ENCODE measurements at regions not wholly inside any gene's neighbourhood (a gene's known extent, or its start where the extent isn't known, plus 50 kb on each side); places are given as distances from the start of the nearest gene placed in this dataset.
"Not testable (repeated sequence)": the region's sequence is repeated elsewhere in the genome, so short reads cannot be mapped to it uniquely, and the experiment has no call there.

DNA sequence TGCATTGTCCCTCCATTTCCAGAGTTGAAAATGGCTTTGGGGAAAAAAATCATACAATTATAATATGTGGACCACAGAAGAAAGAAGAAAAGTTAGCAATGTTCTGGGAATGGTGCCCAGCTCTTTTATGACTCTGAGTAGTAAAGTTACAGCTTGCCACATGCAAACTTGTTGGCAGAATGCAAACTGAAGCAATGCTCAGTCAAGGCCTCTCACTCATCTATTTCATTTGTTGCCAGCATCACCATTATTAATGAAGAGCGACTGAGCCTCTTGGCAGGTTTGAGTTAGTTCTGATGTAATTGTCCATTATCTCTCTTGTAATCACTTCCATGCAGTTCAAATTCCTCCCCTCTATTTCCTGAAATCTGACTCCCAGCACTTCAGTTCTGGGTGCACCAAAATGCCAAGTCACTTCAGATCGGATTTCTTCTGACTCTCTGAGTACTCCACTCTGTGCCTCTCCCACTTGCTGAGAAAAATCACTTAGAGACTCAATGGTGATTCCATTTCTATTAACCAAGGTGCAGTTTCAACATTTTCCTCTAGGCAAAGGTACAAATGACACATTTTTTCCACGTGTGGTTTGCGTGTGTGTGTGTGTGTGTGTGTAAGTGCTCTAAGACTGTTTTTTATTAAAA, 154.4 kb upstream of the STMND1 start:
- DNase-seq: peak; percentile 27

- DNase-seq: no peak
Measured at GRCh38 chr6:16944596-16944995, 157.3 kb upstream of the STMND1 start.

DNA sequence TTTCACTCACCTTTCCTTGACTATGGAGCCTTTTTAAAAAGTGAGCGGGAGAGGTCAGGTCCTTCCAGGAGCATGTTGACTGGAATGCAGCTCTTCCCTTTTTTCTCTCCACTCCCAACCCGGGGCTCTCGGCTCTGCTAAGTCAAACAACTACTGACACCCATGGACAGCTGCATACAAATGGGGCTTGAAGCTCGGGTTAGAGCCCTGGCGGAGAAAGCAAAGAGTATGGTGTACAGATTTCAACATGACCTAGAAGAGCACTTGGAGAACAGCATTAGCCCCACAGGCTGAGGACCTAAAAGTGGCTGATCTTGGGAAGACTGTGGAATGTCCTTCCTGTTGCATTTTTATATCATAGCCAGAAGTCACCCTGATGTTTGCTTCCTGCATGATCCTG, 162.0 kb upstream of the STMND1 start:
- no peak for DNase-seq

GRCh38 chr6:16939351-16939750, 162.5 kb upstream of the STMND1 start:
- no peak for DNase-seq

GRCh38 chr6:16936893-16937292, 165.0 kb upstream of the STMND1 start:
- no peak for DNase-seq

GRCh38 chr6:16933961-16934360, 167.9 kb upstream of the STMND1 start:
- no peak for DNase-seq

DNA sequence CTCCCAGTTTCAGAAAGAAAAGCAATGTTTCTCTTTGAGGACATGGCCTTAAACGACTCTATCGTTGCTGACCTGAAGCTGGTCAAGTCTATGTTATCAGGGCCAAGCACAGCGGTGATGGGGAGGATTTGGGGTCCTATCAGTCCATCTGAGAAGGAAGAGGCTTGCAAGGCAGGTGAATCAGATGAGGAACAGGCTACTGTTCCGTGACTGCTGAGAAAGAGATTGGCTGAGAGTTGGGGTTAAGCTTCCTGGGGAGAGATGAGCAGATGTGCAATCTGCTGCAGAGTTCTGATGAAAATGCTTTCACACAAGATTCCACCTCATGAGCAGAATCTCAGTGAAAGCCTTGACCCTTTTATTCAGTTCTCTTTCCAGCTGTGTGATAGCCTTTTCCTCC, 168.3 kb upstream of the STMND1 start:
- DNase-seq: no peak

DNA sequence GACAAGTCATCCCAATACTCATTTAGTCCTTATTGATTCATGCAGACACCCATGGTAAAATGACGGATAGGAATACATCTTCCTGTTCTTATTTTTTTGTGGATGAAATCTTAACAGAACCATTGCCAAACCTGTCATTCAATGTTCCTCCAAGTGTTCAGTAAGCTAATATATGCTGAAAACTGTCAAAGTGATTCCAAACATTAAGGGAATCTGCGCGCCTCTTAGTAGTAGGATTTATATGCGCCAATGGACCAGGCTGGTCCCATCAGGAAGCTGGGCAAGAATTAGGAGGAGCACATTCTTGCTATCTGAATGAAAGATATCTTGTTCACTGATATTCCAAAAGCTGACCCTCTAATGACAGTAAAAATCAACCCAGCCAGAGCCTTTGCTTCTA, 168.9 kb upstream of the STMND1 start:
- DNase-seq: no peak

DNA sequence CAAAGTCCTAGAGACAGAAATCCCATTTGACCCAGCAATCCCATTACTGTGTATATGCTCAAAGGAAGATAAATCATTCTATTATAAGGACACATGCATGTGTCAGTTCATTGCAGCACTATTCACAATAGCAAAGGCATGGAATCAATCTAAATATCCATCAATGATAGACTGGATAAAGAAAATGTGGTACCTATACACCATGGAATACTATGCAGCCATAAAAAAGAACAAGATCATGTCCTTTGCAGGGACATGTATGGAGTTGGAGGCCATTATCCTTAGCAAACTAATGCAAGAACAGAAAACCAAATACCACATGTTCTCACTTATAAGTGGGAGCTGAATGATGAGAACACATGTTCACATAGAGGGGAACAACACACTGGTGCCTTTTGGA, 169.8 kb upstream of the ATXN1 start:
- not testable (repeated sequence) for DNase-seq

GRCh38 chr6:16930432-16930831, 169.2 kb upstream of the ATXN1 start:
- DNase-seq: no peak

DNA sequence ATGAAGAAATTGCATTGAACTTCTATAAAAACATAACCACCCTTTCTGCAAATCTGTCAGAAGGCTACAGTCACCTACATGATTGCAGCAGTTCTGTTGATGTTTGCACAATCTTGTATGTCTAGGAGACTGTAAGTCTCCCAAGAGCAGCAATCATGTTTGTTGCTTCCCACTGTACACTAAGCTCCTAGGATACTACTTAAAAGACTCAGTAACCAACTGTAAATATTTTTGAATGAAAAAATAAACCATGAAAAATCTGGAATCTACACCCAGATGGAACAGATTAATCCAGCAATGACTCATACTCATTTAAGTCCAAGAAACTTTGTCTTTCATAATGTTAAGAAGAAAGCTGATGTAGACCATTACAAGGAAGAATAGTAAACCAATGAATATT, 168.5 kb upstream of the ATXN1 start:
- no peak for DNase-seq

DNA sequence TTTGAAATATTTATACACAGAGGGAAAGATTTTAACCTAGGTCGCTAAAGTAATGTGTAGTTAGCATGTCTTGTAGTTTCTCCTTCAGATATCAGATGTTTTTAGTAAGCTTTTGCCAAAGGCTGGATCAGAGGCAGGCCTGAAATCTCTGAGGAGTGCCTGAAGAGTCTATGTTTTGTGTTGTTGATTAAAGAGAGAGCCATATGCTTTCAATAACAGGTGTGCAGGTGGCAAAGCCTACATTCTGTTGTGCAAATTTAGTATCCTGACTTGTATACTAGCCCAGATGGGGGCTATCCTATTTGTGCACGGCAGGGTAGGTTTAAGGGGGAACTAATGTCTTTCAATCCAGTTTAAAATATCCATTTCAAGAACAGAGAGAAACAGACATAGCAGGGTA, 167.1 kb upstream of the ATXN1 start:
- no peak for DNase-seq

- DNase-seq: no peak
Measured at GRCh38 chr6:16927205-16927604, 165.9 kb upstream of the ATXN1 start.

GRCh38 chr6:16925461-16925860, 164.2 kb upstream of the ATXN1 start:
- DNase-seq: no peak

GRCh38 chr6:16922282-16922681, 161.0 kb upstream of the ATXN1 start:
- DNase-seq: no peak

- no peak for DNase-seq
Measured at GRCh38 chr6:16921399-16922110, 160.3 kb upstream of the ATXN1 start.

DNA sequence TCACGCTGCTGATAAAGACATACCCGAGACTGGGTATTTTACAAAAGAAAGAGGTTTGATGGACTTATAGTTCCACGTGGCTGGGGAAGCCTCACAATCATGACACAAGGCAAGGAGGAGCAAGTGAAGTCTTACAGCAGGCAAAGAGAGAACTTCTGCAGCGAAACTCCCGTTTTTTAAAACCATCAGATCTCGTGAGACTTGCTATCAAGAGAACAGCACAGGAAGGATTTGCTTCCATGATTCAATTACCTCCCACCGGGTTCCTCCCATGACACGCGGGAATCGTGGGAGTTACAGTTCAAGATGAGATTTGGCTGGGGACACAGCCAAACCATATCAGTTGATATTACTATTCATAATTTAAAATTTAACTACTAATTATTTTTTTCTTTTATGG, 157.3 kb upstream of the ATXN1 start:
- DNase-seq: no peak

DNA sequence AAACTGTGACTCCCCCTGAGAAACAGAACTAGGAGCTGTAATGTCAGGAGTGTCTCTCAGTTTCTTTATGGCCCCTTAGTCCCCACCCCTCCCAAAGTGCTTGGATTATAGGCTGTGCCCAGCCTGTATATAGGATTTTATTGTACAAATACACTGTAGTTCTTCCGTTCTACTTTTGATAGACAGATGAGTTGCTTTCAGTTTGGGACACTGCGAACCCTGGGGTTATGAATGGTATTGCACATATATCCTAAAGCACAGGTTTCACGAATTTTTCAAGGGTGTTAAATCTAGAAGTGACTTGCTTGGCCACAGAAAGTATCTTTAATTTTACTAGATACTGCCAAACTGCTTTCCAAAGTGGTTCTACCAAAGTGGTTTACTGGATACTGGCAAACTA, 152.9 kb upstream of the ATXN1 start:
- no peak for DNase-seq

- no peak for DNase-seq
Measured at GRCh38 chr6:16912756-16913155, 151.5 kb upstream of the ATXN1 start.

DNA sequence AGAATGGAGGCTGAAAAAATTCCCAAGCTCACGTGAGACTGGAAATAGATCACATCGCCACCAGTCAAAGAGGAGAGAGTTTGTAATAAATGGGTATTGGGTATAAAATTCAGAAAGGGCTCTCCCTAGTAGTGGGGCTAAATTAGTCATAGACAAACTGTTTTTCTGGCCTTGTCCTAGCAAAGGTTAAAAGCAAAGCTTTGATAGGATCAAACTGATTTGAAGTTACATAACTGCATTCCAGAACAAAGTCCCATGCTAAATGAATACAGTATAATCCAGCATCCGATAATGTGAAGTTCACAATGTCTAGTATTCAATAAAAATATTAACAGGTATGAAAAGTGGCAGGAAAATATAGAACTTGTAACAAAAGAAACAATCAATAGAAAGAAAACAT, 149.8 kb upstream of the ATXN1 start:
- DNase-seq: no peak

- no peak for DNase-seq
Measured at GRCh38 chr6:16909658-16910360, 148.5 kb upstream of the ATXN1 start.

GRCh38 chr6:16907991-16908390, 146.7 kb upstream of the ATXN1 start:
- DNase-seq: no peak

DNA sequence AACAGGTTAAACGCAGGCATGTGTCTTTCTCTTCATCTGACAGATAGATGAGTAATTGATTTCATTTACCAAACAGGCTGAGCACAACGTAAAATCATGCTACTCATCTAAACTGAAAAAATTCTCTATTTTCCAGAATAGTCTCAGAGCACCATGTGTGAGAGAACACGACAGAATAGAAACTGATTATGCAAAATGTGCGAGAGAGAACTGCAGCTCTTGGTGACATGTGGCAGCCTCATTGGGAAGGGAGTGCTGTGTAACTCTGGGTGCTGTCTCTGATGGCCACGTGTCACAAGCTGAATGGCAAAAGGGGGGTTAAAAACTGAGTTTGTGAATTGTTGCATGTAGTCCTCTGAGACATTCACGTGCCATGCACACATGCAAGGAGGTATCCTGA, 143.7 kb upstream of the ATXN1 start:
- no peak for DNase-seq

DNA sequence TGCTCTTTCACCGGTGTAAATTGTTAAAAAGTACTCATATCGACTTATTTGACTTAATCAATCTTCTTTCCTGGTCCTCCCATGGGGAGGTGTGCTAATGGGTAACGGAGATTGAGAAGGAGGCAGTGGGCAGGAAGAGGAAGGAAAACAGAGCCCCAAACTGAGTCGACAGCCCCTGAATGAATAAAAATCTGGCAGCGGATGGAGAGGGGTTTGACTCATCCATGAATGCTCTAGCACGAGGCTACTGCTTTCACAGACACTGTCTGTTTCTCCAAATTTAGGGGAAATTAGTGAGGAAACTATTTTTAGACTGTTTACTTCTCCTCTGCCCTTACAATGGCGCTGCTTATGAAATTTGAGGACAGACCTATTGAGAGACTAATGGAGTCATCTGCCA, 142.2 kb upstream of the ATXN1 start:
- no peak for DNase-seq
